ENCODE measurements at regions not wholly inside any gene's neighbourhood (a gene's known extent, or its start where the extent isn't known, plus 50 kb on each side); places are given as distances from the start of the nearest gene placed in this dataset.

DNA sequence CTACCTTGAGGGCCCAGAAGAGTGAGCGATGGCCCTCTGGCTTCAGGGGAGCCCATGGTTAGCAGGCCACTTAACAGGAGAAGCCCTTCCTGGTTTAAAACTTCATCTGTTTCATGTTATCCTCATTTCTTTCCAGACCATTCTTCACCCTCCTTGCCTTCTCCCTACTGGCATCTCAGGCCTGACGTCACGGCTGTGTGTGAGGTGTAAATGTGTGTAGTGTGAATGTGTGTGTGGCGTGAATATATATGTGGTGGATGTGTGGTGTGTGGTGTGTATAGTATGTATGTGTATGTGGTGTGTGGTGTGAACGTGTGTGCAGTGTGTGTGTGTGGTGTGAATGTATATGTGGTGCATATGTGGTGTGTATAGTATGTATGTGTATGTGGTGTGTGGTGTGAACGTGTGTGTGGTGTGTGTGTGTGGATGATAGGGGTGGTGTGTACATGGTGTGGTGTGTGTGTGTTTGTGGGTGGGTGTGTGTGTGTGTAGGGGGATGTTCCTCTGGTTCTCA is 88.5 kb downstream of the SOD2 start:
- Histone ChIP-seq H3K36me3 (ENCODE audit: control insufficient read depth, insufficient read depth, low read length) (no peaks in the 10 kb centered on the region), H3K9me3 (replicated peaks; ENCODE audit: control insufficient read depth, insufficient read depth, low read depth, low read length) (no peaks in the 10 kb centered on the region), H3K4me2 (ENCODE audit: insufficient read depth, low read length) (no peak overlapping the region), H3K4me3 (no peak overlapping the region), H3K9me1 (ENCODE audit: control insufficient read depth, insufficient read depth, low read length) (no peaks in the 10 kb centered on the region), H3K79me2 (ENCODE audit: control insufficient read depth, insufficient read depth, low read length) (no peaks in the 10 kb centered on the region), H3K9ac (ENCODE audit: insufficient read depth in 1 of 2, low read depth in 2 of 2, low read length in 2 of 2) (no peak overlapping the region), H3K27ac (ENCODE audit: extremely low read depth, low read depth, low read length) (no peak overlapping the region), H3K4me1 (replicated peaks in 1 of 2; ENCODE audit: control insufficient read depth in 2 of 2, insufficient read depth in 2 of 2, low read length in 2 of 2) (peaks cover 0 to 5% of the 10 kb centered on the region in 2 experiments; a peak in 1 of 5 replicates), H2AFZ (ENCODE audit: low read depth, low read length) (no peak overlapping the region), H4K20me1 (replicated peaks; ENCODE audit: control insufficient read depth, insufficient read depth, low read length) (no peaks in the 10 kb centered on the region), H3K27me3 (ENCODE audit: control insufficient read depth in 2 of 2, insufficient read depth in 2 of 2, low read length in 2 of 2) (peaks cover 24 to 34% of the 10 kb centered on the region in 2 experiments)
- in situ Hi-C loops (cut with MboI), result no loop called here
- TF ChIP-seq KAT2B (IDR thresholded peaks at IDR 0.05; ENCODE audit: low read depth, low read length) (no peak), ZNF121 (CRISPR knock-in tag; conservative IDR thresholded peaks at IDR 0.05) (no peak), CHD2 (IDR thresholded peaks at IDR 0.05; ENCODE audit: low read depth, low read length) (no peak), ZNF354B (CRISPR knock-in tag; IDR thresholded peaks at IDR 0.05) (no peak), KDM2B (CRISPR knock-in tag; IDR thresholded peaks at IDR 0.05) (no peak), DNMT1 (IDR thresholded peaks at IDR 0.05) (no peak), ARHGAP35 (IDR thresholded peaks at IDR 0.05; ENCODE audit: partially characterized antibody) (no peak), ETV6 (IDR thresholded peaks at IDR 0.05; ENCODE audit: borderline replicate concordance in 1 of 2, low read depth in 2 of 2, low read length in 1 of 2) (no peak), ETV6 (CRISPR knock-in tag; IDR thresholded peaks at IDR 0.05; ENCODE audit: borderline replicate concordance) (no peak), U2AF2 (optimal IDR thresholded peaks at IDR 0.05; ENCODE audit: low read depth, low read length) (no peak), HDAC2 (IDR thresholded peaks at IDR 0.05) (no peak), RAD21 (CRISPR knock-in tag; conservative IDR thresholded peaks at IDR 0.05 in 1 of 2, IDR thresholded peaks at IDR 0.05 in 1 of 2) (no peak), ATF1 (CRISPR knock-in tag; IDR thresholded peaks at IDR 0.05) (no peak), ATF1 (tag; IDR thresholded peaks at IDR 0.05) (no peak)
- TF ChIP-seq, protein P1, sequence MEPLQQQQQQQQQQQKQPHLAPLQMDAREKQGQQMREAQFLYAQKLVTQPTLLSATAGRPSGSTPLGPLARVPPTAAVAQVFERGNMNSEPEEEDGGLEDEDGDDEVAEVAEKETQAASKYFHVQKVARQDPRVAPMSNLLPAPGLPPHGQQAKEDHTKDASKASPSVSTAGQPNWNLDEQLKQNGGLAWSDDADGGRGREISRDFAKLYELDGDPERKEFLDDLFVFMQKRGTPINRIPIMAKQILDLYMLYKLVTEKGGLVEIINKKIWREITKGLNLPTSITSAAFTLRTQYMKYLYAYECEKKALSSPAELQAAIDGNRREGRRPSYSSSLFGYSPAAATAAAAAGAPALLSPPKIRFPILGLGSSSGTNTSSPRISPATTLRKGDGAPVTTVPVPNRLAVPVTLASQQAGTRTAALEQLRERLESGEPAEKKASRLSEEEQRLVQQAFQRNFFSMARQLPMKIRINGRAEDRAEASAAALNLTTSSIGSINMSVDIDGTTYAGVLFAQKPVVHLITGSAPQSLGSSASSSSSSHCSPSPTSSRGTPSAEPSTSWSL (CRISPR knock-in tag; IDR thresholded peaks at IDR 0.05; ENCODE audit: borderline replicate concordance), result no peak
- ChIA-PET CTCF (ENCODE audit: low intra/inter-chr PET ratio) (no interaction called here), POLR2A (interaction anchor here (1.0 kb wide), 1 partner anchor 8 kb away, joined by 3 read pairs; no protein-coding TSS in a partner anchor)
- 2% methylated on average over 6 of the region's 6 CpGs for WGBS (ENCODE audit: insufficient coverage, low coverage, missing lambda C conversion rate)
- FAIRE-seq (no peak), ATAC-seq (no peak), DNase-seq (ENCODE audit: extremely low read depth in 1 of 4, low spot score in 3 of 4) (no peak)
- intact Hi-C loops (cut with micrococcal nuclease), result no loop called here
- no TSS peak for BruUV-seq (replicated peaks)

Measured in K562 (cell line).